GM18505 (cell line): ENCODE measurements at regions not wholly inside any gene's neighbourhood (a gene's known extent, or its start where the extent isn't known, plus 50 kb on each side); places are given as distances from the start of the nearest gene placed in this dataset.

Experiments
- ATAC-seq: cut with Tn5 transposase; IDR thresholded peaks from one replicate; pipeline ENCODE4 v1.9.1; 2021; ENCODE audit not compliant: unreplicated experiment
- POLR2A ChIP-seq: IDR thresholded peaks from 4 replicates; pipeline ENCODE4 v1.6.1; 2011; ENCODE audit warnings: borderline replicate concordance; ENCODE audit not compliant: insufficient read depth, insufficient read length; ENCODE audit errors: extremely low read depth

GRCh38 chr18:64650068-64650467 lies 501.2 kb upstream of the LINC00305 start:
- ATAC-seq, result no peak
- no peak for TF ChIP-seq POLR2A

DNA sequence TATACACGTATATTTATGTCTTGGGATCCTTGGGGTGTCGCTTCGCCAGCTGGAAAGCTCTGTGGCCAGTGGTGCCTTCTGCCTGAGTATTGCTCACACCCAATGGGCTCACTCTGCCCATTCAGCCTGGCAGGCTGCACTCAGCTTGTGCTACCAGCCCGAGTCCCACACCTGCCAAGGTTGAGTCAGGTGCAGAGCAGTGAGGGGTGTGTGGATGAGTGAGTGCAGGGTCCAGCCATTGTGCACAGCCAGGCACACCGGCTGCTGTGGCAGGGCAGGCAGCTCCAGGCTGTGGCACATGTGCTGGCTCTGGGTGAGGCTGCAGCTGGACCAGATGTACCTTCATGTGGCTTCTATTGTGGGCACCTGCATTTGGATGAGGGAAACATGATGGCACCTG lies 496.9 kb upstream of the LINC00305 start:
- ATAC-seq, result no peak
- TF ChIP-seq POLR2A, result no peak

DNA sequence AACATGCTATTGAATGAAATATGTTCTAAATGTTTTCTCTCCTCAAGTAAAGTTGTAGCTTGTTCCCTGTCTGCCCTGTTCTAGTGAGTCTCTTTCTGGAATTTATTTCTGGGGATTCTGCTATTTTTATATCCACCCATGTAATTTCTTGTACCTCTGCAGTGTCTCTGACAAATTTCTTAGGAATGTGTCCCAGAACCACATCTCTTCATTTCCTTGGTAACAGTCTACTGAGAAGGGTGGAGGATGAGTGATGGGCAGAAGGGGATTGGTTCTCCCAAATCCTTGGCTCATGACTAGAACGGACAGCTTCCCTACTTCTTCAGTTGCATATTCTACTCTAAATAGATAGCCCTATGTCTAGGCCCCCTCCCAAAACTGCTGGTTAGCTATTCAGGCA lies 490.6 kb upstream of the LINC00305 start:
- no peak for TF ChIP-seq POLR2A
- ATAC-seq, result no peak

DNA sequence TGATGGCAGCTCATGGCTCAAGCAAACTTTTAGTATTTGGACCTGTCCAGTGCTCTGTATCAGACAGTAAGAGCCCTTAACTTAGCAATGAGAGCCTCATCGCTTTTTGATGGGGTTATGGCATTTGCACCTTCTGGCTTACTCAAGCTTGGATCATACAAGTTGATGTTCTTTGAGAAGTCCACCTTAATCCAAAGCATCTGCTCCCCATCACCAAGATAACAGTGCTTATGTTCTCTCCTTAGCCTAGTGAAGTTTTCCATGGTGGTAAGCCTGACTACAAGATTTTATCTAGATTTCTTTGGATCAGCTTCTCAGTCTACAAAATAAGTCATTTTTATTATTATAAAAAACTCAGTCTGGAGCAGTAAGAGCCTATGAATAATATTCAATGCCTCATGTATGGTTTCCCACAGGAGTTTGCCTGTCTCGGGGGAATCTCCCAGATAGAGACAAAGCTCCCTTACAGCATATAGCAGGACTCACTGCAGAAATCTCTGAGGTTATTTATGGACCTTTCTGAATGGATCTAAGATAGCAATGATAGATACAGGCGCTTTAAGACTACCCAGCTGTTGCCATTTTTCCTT lies 472.2 kb upstream of the LINC00305 start:
- TF ChIP-seq POLR2A, result no peak
- ATAC-seq, result no peak

- ATAC-seq, result no peak
- TF ChIP-seq POLR2A, result no peak
Measured at GRCh38 chr18:64618390-64618789, 469.5 kb upstream of the LINC00305 start.

DNA sequence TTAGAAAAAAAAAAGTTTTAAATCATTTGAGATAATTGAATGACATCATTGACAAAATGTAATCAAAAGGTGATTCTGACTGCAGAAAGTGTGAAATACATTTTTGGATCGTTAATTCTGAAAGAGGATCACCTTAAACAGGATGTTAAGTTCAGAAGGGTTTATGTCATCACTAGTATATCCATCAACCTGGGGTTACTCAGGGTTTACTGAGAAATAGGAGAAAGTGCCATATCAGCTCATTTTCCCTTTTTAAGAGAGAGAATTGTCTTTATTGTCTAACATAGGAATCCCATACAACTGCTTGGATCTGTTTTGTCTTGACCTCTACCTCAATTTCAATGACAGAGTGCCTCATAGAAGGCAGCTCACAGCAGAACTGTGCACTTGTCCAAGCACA lies 466.1 kb upstream of the LINC00305 start:
- no peak for ATAC-seq
- TF ChIP-seq POLR2A, result no peak

DNA sequence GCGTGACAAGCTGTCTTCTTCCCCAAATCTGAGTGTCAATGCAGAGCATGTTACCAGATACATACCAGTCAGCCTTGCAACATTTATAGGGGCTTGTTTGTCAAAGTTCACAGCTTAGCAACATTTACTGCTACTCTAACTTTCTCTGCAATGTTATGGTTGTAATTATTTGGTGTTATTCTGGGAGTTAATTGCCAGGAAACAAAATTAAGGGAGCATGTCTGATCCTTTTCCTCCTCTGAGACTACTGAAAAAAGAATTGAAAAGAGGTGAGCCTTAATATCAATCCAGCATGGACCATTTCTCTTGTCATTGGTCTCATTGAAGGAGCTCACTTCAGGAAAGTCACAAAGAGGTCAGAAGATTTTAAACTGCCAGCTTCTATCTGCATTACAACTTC lies 465.6 kb upstream of the LINC00305 start:
- ATAC-seq, result no peak
- TF ChIP-seq POLR2A, result no peak

DNA sequence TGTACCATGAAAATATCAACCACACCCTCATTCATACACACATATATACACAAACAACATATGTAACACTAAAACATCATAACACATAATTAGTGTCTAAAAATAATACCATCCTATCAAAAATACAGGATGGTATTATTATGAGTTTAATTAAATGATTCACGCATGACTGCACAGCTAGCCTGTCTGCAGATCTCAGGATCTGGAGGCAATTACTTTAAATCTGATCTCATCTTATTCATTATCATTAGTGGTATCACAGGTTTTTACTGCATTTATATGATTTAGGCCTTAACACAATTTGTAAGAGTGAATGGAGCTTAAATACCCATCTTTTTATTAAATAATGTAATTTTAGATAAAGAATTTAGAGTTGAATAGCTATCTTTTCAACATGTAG lies 443.4 kb upstream of the LINC00305 start:
- TF ChIP-seq POLR2A, result no peak
- no peak for ATAC-seq

DNA sequence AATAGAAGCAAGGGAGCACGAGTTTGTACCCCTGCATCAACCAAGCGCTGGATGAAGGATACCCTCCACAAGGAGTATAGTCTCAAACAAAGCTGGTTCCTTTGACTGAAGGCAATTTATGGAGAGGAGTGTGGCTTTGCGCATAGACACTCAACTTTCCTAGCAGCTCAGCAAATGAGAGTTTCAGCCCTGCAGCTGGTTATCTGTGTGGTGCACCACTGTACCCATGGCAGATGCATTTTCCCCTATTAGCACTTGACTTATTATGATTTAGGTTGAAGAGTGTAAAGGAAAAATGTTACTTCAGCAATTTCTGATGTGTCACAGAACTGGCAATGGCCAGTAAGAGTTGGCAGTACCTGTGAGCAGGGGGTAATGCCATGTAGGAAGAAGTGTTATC lies 440.1 kb upstream of the LINC00305 start:
- no peak for ATAC-seq
- TF ChIP-seq POLR2A, result no peak

- no peak for ATAC-seq
- TF ChIP-seq POLR2A, result no peak
Measured at GRCh38 chr18:64566456-64566855, 417.6 kb upstream of the LINC00305 start.

GRCh38 chr18:64562651-64563050 lies 413.8 kb upstream of the LINC00305 start:
- no peak for TF ChIP-seq POLR2A
- ATAC-seq, result no peak

DNA sequence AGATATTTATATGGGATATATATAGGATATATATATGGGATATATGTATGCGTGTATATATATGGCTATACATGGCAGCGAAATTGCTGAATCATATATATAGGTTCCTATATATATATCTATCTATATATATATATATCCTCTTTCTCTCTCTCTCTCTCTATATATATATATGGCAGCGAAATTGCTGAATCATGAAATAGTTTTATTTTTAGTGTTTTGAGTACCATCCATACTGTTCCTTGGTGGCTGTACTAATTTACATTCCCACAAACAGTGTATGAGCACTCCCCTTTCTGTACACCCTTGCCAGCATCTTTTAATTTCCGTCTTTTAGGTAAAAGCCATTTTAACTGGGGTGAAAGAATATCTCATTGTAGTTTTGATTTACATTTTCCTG lies 397.6 kb upstream of the LINC00305 start:
- ATAC-seq, result no peak
- TF ChIP-seq POLR2A, result no peak

GRCh38 chr18:64539847-64540246 lies 391.0 kb upstream of the LINC00305 start:
- no peak for ATAC-seq
- TF ChIP-seq POLR2A, result no peak

GRCh38 chr18:64528646-64529045 lies 379.8 kb upstream of the LINC00305 start:
- ATAC-seq, result no peak
- no peak for TF ChIP-seq POLR2A

DNA sequence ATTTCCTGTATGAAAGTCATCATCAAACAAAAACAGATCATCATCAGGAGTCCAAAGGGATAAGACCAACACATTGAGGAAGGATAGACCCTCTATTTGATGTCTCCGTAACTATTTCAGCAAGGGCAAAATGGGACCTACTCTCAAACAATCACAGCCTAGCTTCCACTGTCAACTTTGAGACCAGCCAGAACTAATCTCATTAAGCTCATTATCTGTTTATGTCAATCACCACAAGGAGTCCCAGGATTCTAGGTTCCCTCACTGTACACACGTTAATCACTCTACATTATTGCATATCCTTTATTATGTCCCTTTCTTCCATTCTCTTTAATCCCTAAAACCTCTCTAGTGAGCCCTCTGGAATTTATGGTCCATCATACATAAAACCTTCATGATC lies 370.3 kb upstream of the LINC00305 start:
- ATAC-seq, result no peak
- TF ChIP-seq POLR2A, result no peak
